A549 (cell line): ENCODE measurements at regions not wholly inside any gene's neighbourhood (a gene's known extent, or its start where the extent isn't known, plus 50 kb on each side); places are given as distances from the start of the nearest gene placed in this dataset.

ENCODE experiments used
- ATAC-seq, 2 experiments: fragments of 200-7000 bp in 1 of 2; fragments of >200 bp in 1 of 2; cut with Nextera tagmentation in 1 of 2; cut with Tn5 transposase in 1 of 2; 3 replicates each; pipeline versions ENCODE4 v1.8.0 to v1.9.1; 2018 to 2020; ENCODE audit warnings: mild to moderate bottlenecking in 1 of 2, moderate library complexity in 1 of 2
- CTCF ChIA-PET: fragments of 300-600 bp; sonication (Branson Sonifier 250); formaldehyde crosslinking; extraction: SDS; loops from one replicate; lab custom pipeline; 2021; ENCODE audit warnings: antibody characterized with exemption, inconsistent platforms; lab: Yijun Ruan, JAX
- POLR2A ChIA-PET: fragments of 350-600 bp; formaldehyde crosslinking; extraction: SDS; loops from one replicate; lab custom pipeline; 2021; ENCODE audit warnings: antibody characterized with exemption, inconsistent platforms; lab: Yijun Ruan, JAX
- DNase-seq, 2 experiments: peaks; one replicate each; pipeline versions ENCODE4 v3.0.0 to v3.0.0-alpha.2; 2011 to 2016; ENCODE audit warnings: low read depth in 1 of 2, low spot score in 1 of 2
- FAIRE-seq: peaks from 2 replicates; lab custom pipeline; 2011; peaks lifted over from hg19 to GRCh38; lab: Jason Lieb, UNC
- H3K27ac ChIP-seq, 2 experiments: fragments of >200 bp; sonication (Bioruptor Twin); formaldehyde crosslinking; 3 replicates each; pipeline ENCODE4 v1.5.1; 2016 to 2017
- H3K4me1 ChIP-seq: fragments of >200 bp; sonication (Bioruptor Twin); formaldehyde crosslinking; 3 replicates; pipeline ENCODE4 v1.6.1; 2016
- H3K4me2 ChIP-seq: fragments of >200 bp; sonication (Bioruptor Twin); formaldehyde crosslinking; 3 replicates; pipeline ENCODE4 v1.6.1; 2016
- H3K4me3 ChIP-seq: fragments of >200 bp; sonication (Bioruptor Twin); formaldehyde crosslinking; 3 replicates; pipeline ENCODE4 v1.5.1; 2016
- H3K9me3 ChIP-seq: fragments of >200 bp; sonication (Bioruptor Twin); formaldehyde crosslinking; 3 replicates; pipeline ENCODE4 v1.6.1; 2016
- ATOH8 ChIP-seq: fragments of 250-450 bp; sonication (Bioruptor Pico); IDR thresholded peaks from 2 replicates; pipeline ENCODE4 v1.5.0; 2020; ENCODE audit warnings: low read depth, mild to moderate bottlenecking, moderate library complexity
- CBX8 ChIP-seq: fragments of 200-600 bp; sonication (generic); IDR thresholded peaks from 2 replicates; pipeline ENCODE4 v1.6.1; 2016
- CEBPB ChIP-seq, 2 experiments: fragments of >200 bp in 1 of 2; sonication (Bioruptor Twin) in 1 of 2; formaldehyde crosslinking in 1 of 2; IDR thresholded peaks; 2 replicates each; pipeline ENCODE4 v1.6.1; 2012 to 2016
- CTCF ChIP-seq: fragments of >200 bp; sonication (Bioruptor Twin); formaldehyde crosslinking; IDR thresholded peaks from 3 replicates; pipeline ENCODE4 v1.5.1; 2016
- EHMT2 ChIP-seq: fragments of 200-600 bp; sonication (generic); IDR thresholded peaks from 2 replicates; pipeline ENCODE4 v1.6.1; 2016; ENCODE audit warnings: antibody characterized with exemption, low read depth, mild to moderate bottlenecking, moderate library complexity
- ELK1 ChIP-seq: fragments of 150-350 bp; IDR thresholded peaks from 2 replicates; pipeline ENCODE4 v1.6.1; 2014; ENCODE audit warnings: low read depth, mild to moderate bottlenecking, low read length
- EP300 ChIP-seq, 2 experiments: fragments of >200 bp; sonication (Bioruptor Twin); formaldehyde crosslinking; IDR thresholded peaks; 2 replicates in 1 of 2; 3 replicates in 1 of 2; pipeline ENCODE4 v1.6.1; 2016 to 2017
- FOSL2 ChIP-seq, 2 experiments: fragments of 450-650 bp in 1 of 2; fragments of >200 bp in 1 of 2; sonication (Bioruptor Twin) in 1 of 2; formaldehyde crosslinking; IDR thresholded peaks; 2 replicates each; pipeline versions ENCODE4 v1.5.0 to v1.6.1; 2016 to 2020; ENCODE audit warnings: mild to moderate bottlenecking in 1 of 2, moderate library complexity in 1 of 2
- GATA3 ChIP-seq: IDR thresholded peaks from 2 replicates; pipeline ENCODE4 v1.6.1; 2012; ENCODE audit warnings: borderline replicate concordance
- HEYL ChIP-seq: fragments of 250-450 bp; sonication (Bioruptor Pico); IDR thresholded peaks from 2 replicates; pipeline ENCODE4 v1.8.0; 2021; ENCODE audit warnings: mild to moderate bottlenecking, moderate library complexity
- HMGXB4 ChIP-seq: fragments of 250-450 bp; sonication (Bioruptor Pico); IDR thresholded peaks from 2 replicates; pipeline ENCODE4 v1.5.0; 2021; ENCODE audit warnings: mild to moderate bottlenecking, moderate library complexity, borderline replicate concordance
- HOXB5 ChIP-seq: fragments of 250-450 bp; sonication (Bioruptor Pico); IDR thresholded peaks from 2 replicates; pipeline ENCODE4 v1.5.0; 2020; ENCODE audit warnings: mild to moderate bottlenecking, moderate library complexity
- JUN ChIP-seq, 2 experiments: fragments of >200 bp; sonication (Bioruptor Twin); formaldehyde crosslinking; IDR thresholded peaks; 2 replicates in 1 of 2; 3 replicates in 1 of 2; pipeline ENCODE4 v1.6.1; 2016 to 2017
- KDM1A ChIP-seq: fragments of 200-600 bp; sonication (generic); IDR thresholded peaks from 2 replicates; pipeline ENCODE4 v1.6.1; 2016; ENCODE audit warnings: low read depth, mild to moderate bottlenecking
- MAFK ChIP-seq: fragments of 450-650 bp; IDR thresholded peaks from 2 replicates; pipeline ENCODE4 v1.6.1; 2014; ENCODE audit not compliant: partially characterized antibody
- POLR2A ChIP-seq: IDR thresholded peaks from 2 replicates; pipeline ENCODE4 v1.6.1; 2012; ENCODE audit warnings: mild to moderate bottlenecking, low read length
- RAD21 ChIP-seq, 2 experiments: fragments of >200 bp in 1 of 2; sonication (Bioruptor Twin) in 1 of 2; formaldehyde crosslinking in 1 of 2; IDR thresholded peaks in 1 of 2; conservative IDR thresholded peaks in 1 of 2; 2 replicates in 1 of 2; 3 replicates in 1 of 2; pipeline ENCODE4 v1.6.1; 2012 to 2018; ENCODE audit warnings: inconsistent platforms in 1 of 2
- RFX5 ChIP-seq: fragments of 450-650 bp; IDR thresholded peaks from 2 replicates; pipeline ENCODE4 v1.7.1; 2014; ENCODE audit warnings: antibody characterized with exemption, mild to moderate bottlenecking, moderate library complexity
- RNF2 ChIP-seq: fragments of 200-600 bp; sonication (generic); IDR thresholded peaks from 2 replicates; pipeline ENCODE4 v1.6.1; 2016; ENCODE audit warnings: low read depth, mild to moderate bottlenecking, antibody characterized with exemption, moderate library complexity, borderline replicate concordance
- SMC3 ChIP-seq: fragments of >200 bp; sonication (Bioruptor Twin); formaldehyde crosslinking; IDR thresholded peaks from 3 replicates; pipeline ENCODE4 v1.6.1; 2018; ENCODE audit warnings: inconsistent platforms
- SREBF2 ChIP-seq: fragments of 450-650 bp; IDR thresholded peaks from 2 replicates; pipeline ENCODE4 v1.6.1; 2014; ENCODE audit warnings: mild to moderate bottlenecking, moderate library complexity
- TFCP2L1 ChIP-seq: fragments of 250-450 bp; sonication (Bioruptor Pico); IDR thresholded peaks from 2 replicates; pipeline ENCODE4 v1.5.0; 2021; ENCODE audit warnings: mild to moderate bottlenecking
- USF2 ChIP-seq: fragments of 450-650 bp; IDR thresholded peaks from 2 replicates; pipeline ENCODE4 v1.6.1; 2014; ENCODE audit warnings: antibody characterized with exemption
- ZFP36 ChIP-seq: fragments of 450-650 bp; IDR thresholded peaks from 2 replicates; pipeline ENCODE4 v1.6.1; 2014; ENCODE audit warnings: borderline replicate concordance; ENCODE audit not compliant: partially characterized antibody
- WGBS: methylation state at CpG from one replicate; pipeline ENCODE4 v1.1.6; 2017; ENCODE audit errors: missing lambda C conversion rate; 5-methylcytosine and 5-hydroxymethylcytosine counted together

- WGBS: 82% methylated on average over 2 of the region's 2 CpGs
- ATAC-seq: no peak
Observed at GRCh38 chr3:16666206-16666605, 61.0 kb upstream of the DAZL start.

GRCh38 chr3:16667633-16668032, 62.4 kb upstream of the DAZL start:
- WGBS: 47% methylated on average over 4 of the region's 4 CpGs
- Histone ChIP-seq H3K4me3 (no peak overlapping the region), H3K4me1 (peaks cover 5% of the 10 kb centered on the region), H3K27ac (no peak overlapping the region), H3K4me2 (no peak overlapping the region), H3K9me3 (no peaks in the 10 kb centered on the region)
- POLR2A ChIA-PET: no interaction called here
- DNase-seq (no peak), FAIRE-seq (no peak), ATAC-seq (no peak)
- TF ChIP-seq RFX5: no peak
- TF ChIP-seq GATA3: no peak
- TF ChIP-seq SMC3: no peak
- TF ChIP-seq HMGXB4 (CRISPR knock-in tag): no peak
- TF ChIP-seq CTCF: no peak
- no peak for TF ChIP-seq CBX8
- TF ChIP-seq RAD21 (conservative IDR thresholded peaks at IDR 0.05 in 1 of 2, IDR thresholded peaks at IDR 0.05 in 1 of 2): no peak
- TF ChIP-seq SREBF2: no peak
- TF ChIP-seq RNF2: no peak
- CTCF ChIA-PET: interaction anchor here (0.6 kb wide), 1 partner anchor 31 kb away, joined by 3 read pairs; no protein-coding TSS in a partner anchor

More at GRCh38 chr3:16666206-16666605, 61.0 kb upstream of the DAZL start:
- H3K4me3 ChIP-seq: no peak overlapping the region
- TF ChIP-seq ELK1 (no peak), KDM1A (no peak), JUN (IDR thresholded peaks at IDR 0.05) (no peak), TFCP2L1 (CRISPR knock-in tag) (no peak), EHMT2 (no peak), ZFP36 (no peak), USF2 (no peak), CEBPB (IDR thresholded peaks at IDR 0.05) (no peak), ATOH8 (no peak), MAFK (no peak), HEYL (CRISPR knock-in tag) (no peak), FOSL2 (IDR thresholded peaks at IDR 0.05) (no peak), FOSL2 (CRISPR knock-in tag; IDR thresholded peaks at IDR 0.05) (no peak), POLR2A (no peak), HOXB5 (CRISPR knock-in tag) (no peak), HMGXB4 (CRISPR knock-in tag) (no peak), EP300 (IDR thresholded peaks at IDR 0.05) (no peak)
- TF ChIP-seq, all 56 proteins: peak for 0
- POLR2A ChIA-PET: no interaction called here
- CTCF ChIA-PET: interaction anchor here (0.7 kb wide), 1 partner anchor 1264 kb away, joined by 3 read pairs; no protein-coding TSS in a partner anchor
- FAIRE-seq (no peak), DNase-seq (no peak)
- Histone ChIP-seq H3K9me3 (no peaks in the 10 kb centered on the region), H3K4me1 (peaks cover 5% of the 10 kb centered on the region), H3K4me2 (no peak overlapping the region), H3K27ac (no peak overlapping the region)
